ENCODE measurements at regions not wholly inside any gene's neighbourhood (a gene's known extent, or its start where the extent isn't known, plus 50 kb on each side); places are given as distances from the start of the nearest gene placed in this dataset.

DNA sequence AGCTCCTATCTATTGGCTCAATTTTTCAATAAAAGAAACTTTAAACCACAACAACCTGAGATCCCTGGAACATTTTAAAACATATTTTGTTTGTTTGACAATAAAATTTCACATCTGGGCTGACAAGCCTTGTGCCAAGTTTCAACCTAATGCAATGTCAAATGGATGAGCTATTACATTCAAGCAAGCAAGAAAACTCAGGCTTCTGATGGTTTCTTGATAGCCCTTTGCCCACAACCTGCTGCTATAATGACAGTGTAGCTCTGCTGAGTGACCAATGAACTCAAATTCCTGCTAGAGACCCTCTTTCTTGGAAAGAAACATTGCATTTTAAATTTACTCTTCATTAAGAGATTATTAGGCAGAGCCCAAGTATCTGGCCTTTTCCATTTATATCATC, 472.9 kb downstream of the ARHGEF28 start:
- no peak for DNase-seq (ENCODE audit: low read depth in 2 of 2)

DNA sequence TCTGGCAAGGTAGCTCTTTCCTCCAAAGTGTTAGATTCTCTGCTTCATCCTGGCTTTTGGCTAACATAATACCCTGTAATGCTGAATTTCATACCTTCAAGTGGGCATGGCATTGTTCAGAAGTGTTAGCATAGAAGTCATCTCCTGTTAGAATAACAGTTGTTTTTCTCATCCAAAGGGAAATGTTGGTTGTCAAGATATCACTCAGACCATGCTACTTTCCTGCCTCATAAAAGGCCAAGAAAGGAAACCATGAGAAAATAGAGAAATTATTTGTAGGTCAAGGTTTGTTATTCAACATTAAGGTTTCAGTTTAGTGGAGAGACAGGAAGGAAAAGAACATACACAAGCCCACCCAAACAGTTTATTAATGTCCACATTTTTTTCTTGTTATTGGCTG, 472.5 kb downstream of the ARHGEF28 start:
- DNase-seq (ENCODE audit: low read depth in 2 of 2), result no peak

DNA sequence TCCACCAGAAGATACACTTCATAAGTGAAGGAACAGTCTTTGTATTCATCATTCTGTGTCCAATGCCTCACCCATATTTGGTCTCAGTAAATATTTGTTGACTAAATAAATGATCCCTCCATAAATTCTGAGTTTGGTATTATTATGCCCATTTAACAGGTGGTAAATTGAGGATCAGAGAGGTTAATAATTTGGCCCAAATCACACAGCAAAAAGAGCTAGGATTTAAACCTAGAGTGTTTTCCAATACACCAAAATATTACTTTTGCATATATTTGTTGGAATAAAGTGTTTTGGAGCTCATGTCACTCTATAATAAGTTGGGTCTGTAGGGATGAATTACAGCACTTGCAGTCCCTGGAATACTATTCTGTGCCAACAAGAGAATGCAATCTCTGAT, 470.3 kb downstream of the ARHGEF28 start:
- DNase-seq (ENCODE audit: low read depth in 2 of 2), result no peak

DNA sequence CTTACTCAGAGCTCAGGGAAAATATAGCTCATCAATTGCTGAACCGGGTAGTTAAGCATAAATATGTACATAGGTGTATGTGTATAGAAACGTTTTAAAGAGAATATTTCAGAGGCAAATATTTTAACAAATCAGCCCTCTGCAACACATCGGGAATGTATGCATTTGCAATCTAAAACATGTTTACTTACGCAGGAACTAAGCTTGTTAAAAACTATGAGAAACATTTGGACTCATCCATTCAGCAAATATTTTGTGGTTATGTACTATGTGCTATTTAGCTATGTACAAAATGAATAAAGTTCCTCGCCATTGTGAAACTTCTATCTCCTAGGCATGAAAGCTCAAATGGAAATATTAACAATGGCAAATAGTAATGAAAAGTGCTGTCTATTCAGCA, 469.9 kb downstream of the ARHGEF28 start:
- no peak for DNase-seq (ENCODE audit: low read depth in 2 of 2)

DNA sequence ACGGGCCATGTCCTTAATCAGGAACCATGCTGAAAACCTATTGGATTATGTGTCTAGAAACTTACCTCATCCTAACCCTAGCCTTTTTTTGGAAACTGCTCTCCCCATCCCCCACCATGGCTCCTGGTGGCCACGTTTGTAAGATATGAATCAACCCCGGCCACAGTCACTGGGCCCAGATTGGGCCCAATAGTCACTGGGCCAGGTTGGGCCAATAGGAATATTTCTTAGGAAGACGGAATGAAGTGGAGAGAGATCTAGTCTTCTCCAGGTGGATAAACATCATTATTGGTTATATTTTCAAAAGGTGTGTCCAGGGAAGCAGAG, 468.7 kb downstream of the ARHGEF28 start:
- DNase-seq (ENCODE audit: low read depth in 2 of 2), result no peak

DNA sequence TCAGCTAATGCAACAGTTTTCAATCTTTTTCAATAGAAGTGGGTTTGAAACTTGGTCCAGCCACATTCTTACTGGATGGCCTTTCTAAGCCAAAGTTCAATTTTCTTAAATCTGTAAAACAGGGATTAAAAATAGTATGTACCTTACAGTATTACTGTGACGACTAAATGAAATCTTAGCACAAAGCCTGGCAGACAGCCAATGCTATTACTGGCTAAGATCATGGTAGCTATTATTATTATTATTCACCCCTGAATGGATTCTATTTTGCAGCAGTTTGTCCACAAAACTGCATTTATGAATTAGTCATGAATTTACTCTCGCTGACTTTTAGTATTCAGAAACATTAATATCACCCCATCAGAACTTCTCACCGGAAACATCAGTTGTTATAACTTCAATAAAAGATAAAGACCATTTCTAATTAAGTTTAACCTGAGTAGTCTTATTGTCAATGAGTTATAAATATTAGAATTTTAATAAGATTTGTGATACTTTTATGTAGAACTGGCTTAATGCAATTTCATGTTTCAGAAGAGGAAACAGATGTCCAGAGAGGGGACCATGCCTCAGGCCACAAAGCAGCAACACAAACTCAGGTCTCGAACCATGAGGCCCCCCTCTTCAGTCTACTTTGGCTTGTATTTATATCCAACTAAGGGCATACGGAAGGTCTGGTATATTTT, 468.2 kb downstream of the ARHGEF28 start:
- no peak for DNase-seq (ENCODE audit: low read depth in 2 of 2)

DNA sequence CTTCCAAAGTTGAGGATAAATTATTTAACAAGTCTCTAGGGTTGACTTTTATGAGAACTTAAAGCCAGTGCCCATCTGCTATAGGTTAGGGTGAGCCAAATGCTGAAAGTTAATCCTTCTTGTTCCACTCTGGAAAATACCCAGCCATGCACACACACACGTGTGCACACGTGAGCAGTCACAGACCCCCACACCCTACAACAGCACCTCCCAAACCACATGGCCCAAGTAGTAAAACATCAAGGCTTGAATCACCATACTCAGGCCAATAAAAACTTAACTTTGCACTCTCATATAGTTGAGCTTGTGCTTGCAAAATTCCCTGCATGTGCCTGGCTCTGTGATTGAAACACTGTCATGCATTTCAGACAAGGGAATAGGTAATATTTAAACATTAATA, 467.6 kb downstream of the ARHGEF28 start:
- DNase-seq (ENCODE audit: low read depth in 2 of 2), result no peak

DNA sequence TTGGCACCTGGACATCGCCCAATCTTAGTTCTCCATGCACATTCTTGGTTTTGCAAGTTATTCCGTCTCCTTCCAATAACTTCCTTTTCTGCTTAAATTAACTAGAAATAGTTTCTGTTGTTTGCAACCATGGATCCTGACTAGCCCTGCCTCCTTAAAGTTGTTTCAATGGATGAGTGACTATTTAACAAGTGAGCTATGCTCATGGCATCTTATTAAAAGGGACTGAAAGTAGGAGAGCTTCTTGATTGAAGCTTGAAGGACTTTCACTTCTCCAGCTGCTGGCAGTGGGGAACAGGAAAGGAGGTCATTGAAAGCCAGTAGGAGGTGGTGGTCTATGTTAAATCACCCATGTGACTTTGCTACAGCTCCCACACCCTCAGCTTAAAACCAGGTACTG, 466.8 kb downstream of the ARHGEF28 start:
- DNase-seq (ENCODE audit: low read depth in 2 of 2), result no peak

DNA sequence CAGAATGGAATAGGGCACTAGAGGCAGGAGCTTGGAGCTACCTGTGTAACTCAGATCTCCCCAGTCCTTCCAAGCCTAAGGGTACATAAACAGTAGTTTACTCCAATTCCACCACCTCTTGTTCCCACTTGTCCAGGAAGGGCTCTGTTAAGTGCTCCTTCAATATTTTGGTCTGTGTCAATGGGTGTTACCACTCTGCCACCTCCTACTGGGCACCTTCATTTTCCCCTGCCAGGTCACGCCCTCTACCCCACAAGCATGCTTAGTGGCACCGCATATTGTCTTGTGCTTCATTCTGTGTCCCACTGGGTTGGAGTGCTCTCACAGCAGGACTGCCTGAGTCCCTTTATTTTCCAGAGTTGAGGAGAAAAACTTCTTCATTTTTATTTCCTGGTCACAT, 459.8 kb downstream of the ARHGEF28 start:
- no peak for DNase-seq (ENCODE audit: low read depth in 2 of 2)

DNA sequence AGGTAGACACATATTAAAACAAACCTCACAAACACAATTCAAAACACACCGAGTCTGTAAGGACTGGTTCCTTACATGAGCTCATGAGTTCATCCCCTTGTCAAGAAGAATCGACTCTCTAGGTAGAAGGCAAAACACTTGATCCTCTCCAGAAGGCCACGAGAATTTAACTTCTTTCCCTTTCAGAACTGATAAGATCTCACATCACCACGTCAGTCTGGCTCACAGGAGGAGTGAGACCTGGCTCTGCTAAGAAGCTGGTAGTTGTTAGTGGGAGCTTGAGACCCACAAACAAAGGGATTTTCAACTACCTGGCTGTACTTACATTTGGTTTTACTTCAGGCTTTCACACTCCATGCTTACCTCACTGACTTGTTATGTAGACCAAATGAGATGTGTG, 459.2 kb downstream of the ARHGEF28 start:
- DNase-seq (ENCODE audit: low read depth in 2 of 2), result no peak

DNA sequence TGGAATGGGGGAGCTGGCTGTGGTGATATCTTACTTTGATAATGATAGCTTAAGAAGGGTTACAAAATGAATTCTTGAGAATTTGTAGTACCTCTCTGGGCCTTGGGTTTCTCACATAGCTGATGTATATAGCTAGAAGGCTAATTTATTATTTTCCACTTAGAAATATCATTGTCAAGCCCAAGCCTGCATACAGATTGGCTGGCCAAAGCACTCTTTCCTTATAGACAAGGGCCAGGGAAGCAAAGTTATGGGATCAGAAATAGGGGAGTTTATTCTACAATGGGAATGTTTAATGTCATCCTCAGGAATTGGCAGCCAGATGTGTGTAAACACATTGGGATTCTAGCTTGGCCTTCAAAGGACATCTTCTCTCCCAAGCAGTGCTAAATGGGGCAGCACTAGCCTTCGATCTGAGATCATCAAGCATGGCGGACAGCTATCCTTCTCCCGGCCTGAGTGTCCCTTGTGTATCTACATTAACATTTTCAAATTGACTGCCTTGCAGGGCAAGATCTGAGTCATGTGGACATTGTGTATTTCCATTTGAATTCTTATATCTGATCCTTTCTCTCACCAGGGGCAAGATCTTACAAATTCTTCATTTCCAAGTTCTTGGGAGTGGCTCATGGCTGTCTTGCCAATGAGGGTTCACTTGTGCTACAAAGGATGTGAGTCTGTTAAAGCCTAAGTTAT, 457.2 kb downstream of the ARHGEF28 start:
- no peak for DNase-seq (ENCODE audit: low read depth in 2 of 2)

DNA sequence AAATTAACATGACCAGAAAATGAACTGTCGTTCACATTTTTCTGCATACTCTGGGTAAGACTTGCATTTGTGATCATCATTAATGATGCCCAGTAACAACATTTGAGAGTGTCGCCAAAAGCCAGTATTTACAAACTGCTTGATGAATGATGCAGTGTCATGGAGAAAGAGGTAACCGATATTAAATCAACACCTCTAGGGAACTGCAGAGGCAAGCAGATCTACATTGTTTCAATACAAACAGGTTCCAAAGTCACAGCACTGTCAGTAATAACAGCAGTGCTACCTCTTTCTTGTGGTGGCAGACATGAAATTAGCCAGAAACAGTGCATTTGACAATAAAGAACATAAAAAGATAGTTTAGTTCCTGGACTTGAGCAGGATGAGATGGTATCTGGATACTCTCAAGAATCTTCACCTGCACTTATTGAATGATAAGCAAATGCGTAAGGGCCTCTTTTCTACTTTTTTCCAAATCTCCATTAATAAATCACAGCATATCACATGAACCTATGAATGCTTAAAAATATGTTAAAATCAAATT, 456.6 kb downstream of the ARHGEF28 start:
- DNase-seq (ENCODE audit: low read depth in 2 of 2), result no peak

DNA sequence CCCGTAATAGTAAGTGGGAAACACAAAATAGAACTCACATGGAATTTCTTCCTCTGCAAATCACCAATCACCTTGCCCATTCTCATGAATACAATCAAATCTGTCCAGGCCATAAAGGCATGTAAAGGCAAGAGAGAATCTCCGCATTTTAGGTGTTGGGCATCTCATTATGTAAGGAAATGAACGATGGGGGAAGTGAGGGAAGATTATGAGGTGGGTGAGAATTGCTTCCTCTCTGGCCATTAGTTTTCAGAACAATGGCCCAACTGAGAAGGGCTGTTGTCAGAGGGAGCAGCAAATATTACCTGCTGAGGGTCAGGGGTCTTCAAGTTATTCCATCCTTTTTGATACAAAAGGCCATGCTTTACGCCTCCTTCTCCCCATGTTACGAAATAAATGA, 455.1 kb downstream of the ARHGEF28 start:
- DNase-seq (ENCODE audit: low read depth in 2 of 2), result no peak

DNA sequence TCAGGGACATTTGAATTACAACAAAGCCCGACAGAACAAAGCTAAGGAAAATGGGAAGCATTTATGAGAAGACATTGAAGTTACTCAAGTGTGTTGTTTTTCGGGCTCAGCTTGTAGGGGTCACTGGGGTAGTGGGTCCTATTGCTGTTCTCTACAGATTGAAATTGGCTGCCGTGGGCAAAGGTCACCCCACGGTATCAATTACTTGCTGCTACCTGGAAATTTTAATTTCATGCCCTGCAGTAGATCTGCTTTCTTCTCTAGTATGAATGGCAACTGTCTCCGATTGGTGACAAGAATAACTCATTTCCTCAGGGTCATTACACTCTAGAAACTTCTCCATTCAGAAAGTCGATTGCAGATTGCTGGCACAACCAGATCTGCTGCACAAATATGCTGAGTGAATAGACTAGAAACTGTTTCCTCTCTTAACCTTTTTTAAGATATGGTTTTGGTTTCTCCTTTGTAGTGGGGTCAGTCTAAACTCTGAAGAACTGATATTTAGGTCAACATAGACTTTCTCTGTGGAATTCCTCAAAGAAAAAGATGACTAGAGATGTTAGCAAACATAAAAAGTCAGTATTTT, 454.1 kb downstream of the ARHGEF28 start:
- DNase-seq (ENCODE audit: low read depth in 2 of 2), result no peak

DNA sequence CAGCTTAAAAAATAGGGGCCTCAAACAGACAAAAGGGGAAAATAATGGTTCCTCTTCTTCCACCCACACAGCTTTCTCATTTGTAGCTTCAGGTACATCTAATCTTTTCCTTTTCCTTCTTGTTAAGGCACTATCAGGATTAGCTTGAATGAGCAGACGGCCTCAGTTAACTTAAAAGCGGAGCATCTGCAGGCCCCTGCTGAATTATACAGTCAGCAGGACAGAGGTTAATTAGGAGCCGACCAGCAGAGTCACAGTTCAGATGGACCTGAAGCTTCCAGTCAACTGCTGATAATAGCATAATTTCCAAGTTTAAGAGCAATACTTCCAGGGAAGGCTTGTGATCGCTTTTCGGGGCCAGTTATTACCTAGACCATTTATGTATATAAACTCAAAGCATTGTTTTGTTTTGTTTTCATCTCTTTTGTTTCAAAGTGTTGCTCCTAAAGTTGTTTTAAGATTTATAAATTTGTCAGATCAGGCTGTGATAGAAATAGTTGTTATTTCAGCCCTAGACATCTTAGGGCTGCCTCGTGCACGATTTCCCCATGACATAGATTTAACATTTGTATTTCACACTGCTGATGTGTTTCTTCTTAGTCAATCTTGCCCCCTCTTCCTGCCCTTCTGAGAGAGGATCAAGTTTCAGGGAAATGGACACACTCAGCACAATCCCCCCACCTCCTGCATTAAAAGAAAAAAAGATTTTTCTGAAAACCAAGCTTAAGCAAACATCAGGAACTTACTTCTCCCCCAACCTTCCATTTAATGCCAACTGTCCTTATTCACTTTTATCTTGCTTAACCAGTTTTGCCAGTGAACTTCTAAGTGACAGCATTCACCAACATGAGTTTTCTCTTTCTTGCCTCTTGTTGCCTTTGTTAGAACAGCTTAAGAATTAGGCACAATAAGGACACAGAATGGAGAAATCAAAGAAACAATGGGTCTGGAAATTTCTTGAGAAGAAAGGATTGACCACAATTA, 449.8 kb downstream of the ARHGEF28 start:
- no peak for DNase-seq (ENCODE audit: low read depth in 2 of 2)

DNA sequence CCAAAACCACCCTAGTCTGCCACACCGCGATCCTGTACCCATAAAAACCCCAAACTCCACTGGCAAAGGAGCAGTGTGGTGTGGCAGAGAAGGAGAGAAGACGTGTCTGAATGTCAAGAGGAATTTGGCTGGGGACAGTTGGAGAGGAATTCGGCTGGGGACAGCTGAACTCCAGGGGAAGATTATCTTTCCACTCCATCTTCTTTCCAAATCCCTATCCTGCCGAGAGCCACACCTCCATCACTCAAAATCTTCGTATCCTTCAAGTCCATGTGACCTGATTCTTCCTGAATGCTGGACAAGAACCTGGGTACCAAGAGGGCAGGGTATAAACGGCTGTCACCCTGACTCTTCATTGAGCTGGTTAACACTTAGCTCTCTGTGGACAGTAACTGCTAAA, 448.1 kb downstream of the ARHGEF28 start:
- no peak for DNase-seq (ENCODE audit: low read depth in 2 of 2)

DNA sequence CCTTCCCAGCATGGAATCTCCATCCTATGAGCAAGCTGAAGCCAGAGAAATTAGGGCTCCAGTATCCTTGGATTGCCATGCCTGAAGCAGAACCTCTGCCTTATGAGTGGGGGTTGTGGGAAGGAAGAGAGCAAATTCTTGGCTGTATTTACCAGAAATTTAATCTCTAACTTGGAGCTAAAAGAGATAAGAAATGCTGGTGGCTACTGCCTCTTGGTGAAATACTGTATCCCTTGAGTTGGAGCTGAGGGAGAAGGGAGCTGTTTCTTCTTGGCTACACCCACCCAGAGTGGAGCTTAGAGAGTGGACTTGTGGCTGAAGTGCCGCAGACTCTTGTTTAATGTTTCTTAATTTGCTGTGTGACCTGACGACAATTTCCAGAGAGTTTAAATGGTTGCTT, 447.3 kb downstream of the ARHGEF28 start:
- DNase-seq (ENCODE audit: low read depth in 2 of 2), result no peak

DNA sequence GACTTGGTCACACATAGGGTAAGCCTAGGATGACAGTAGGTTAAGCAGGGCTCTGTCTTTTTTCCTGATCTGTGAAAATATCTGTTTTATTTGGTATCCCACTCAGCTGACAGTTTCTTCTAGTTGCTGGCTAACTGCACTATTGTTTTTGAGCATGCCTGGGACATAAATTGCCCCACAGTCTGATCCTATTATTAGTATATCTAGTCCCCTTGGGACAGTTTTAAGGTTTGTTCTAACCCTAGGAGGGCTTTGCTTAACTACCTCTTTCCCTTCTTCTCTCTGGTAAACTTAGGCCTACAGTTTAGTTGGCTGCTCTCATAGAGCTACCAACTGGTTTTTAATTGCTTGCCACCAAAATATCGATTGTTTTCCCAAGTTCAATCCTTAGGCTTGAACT, 446.6 kb downstream of the ARHGEF28 start:
- no peak for DNase-seq (ENCODE audit: low read depth in 2 of 2)

DNA sequence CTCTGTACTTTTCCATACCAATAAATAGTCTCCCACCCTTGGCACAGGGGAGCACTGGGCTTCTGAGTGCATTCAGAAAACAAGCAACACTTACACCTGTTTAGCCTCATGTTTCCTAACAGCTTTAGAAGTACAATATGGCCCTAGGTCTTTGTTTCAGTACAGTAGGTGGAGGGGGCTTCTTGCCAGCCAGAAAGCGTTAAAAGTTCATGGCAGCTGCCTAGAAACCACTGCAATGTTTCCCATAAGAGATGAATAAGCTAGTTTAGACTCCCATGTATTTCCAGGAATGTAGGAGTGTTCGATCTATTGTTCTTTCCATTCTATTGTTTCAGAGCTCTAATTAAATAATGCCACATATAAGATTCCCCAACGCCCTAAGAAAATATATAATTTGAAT, 444.8 kb downstream of the ARHGEF28 start:
- DNase-seq (ENCODE audit: low read depth in 2 of 2), result no peak

DNA sequence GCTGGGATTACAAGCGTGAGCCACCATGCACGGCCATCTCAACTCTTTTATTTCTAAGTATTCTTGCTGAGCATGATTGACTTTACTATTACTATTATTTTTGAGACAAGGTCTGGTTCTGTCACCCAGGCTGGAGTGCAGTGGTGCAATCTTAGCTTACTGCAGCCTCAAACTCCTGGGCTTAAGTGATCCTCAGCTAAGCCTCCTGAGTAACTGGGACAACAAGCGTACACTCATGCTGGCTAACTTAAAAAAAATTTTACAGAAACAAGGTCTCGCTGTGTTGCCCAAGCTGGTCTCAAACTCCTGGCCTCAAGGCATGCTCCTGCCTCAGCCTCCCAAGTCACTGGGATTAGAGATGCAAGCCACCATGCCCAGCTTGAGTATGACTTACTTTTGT, 443.7 kb downstream of the ARHGEF28 start:
- no peak for DNase-seq (ENCODE audit: low read depth in 2 of 2)

DNA sequence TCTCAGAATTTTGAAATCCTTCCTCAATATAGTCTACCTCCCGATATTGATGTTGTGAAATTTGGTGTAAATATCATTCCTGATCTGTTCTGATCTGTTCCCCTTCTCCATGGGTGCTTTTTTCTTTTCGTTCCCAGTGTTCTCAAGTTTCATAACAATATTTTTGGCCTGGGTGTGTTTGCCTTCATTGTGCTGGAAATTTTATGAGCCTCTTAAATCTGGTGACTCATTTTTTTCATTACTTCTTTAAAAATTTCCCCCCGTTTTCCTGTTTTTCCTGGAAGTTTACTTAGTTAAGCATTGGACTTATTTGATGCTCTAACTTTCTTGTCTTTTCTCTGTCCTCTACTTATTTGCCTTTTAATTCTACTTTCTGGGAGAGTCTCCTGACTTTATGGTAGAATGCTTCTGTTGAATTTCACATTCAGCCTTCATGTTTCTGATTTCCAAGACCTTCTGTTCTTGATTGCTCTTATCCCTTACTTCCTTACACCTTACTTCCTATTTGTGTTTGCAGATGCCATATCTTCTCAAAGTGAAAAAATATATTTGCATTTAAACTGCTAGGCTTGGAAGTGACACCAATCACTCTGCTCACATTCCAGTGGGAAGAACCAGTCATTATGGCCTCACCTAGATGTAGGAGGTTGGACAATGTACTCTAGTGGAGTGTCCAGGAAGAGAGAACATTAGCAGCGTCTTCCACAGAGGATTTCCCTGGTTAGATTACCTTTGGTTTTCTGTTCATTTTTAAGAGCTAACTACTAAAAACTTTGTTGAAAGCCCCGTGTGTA, 441.9 kb downstream of the ARHGEF28 start:
- no peak for DNase-seq (ENCODE audit: low read depth in 2 of 2)

Measured in stimulated activated CD8-positive, alpha-beta memory T cell treated with anti-CD3 and anti-CD28 coated beads, Interleukin-15, amount 100 ng/mL, for 4 hours (primary cell).